ENCODE measurements at regions not wholly inside any gene's neighbourhood (a gene's known extent, or its start where the extent isn't known, plus 50 kb on each side); places are given as distances from the start of the nearest gene placed in this dataset.
"Not testable (repeated sequence)": the region's sequence is repeated elsewhere in the genome, so short reads cannot be mapped to it uniquely, and the experiment has no call there.

- no peak for DNase-seq
Observed at GRCh38 chr2:217622205-217623060, 380.4 kb downstream of the TNS1 start.

GRCh38 chr2:217621391-217621801, 381.4 kb downstream of the TNS1 start:
- DNase-seq: no peak

GRCh38 chr2:217618744-217619143, 384.1 kb downstream of the TNS1 start:
- no peak for DNase-seq

- DNase-seq: no peak
Observed at GRCh38 chr2:217617616-217618022, 385.2 kb downstream of the TNS1 start.

GRCh38 chr2:217616936-217617335, 385.9 kb downstream of the TNS1 start:
- no peak for DNase-seq

- no peak for DNase-seq
Observed at GRCh38 chr2:217615171-217615570, 387.6 kb downstream of the TNS1 start.

GRCh38 chr2:217614498-217614897, 388.3 kb downstream of the TNS1 start:
- DNase-seq: no peak

- no peak for DNase-seq
Observed at GRCh38 chr2:217614096-217614495, 388.7 kb downstream of the TNS1 start.

GRCh38 chr2:217612920-217613319, 389.9 kb downstream of the TNS1 start:
- no peak for DNase-seq

- no peak for DNase-seq
Observed at GRCh38 chr2:217612211-217612610, 390.6 kb downstream of the TNS1 start.

GRCh38 chr2:217611626-217612127, 391.1 kb downstream of the TNS1 start:
- DNase-seq: no peak

- DNase-seq: no peak
Observed at GRCh38 chr2:217611056-217611455, 391.7 kb downstream of the TNS1 start.

GRCh38 chr2:217610401-217610814, 392.4 kb downstream of the TNS1 start:
- no peak for DNase-seq

GRCh38 chr2:217609952-217610351, 392.8 kb downstream of the TNS1 start:
- DNase-seq: no peak

GRCh38 chr2:217606296-217606695, 396.5 kb downstream of the TNS1 start:
- DNase-seq: no peak

- DNase-seq: no peak
Observed at GRCh38 chr2:217604527-217605194, 398.1 kb downstream of the TNS1 start.

- DNase-seq: no peak
Observed at GRCh38 chr2:217601601-217602000, 401.2 kb downstream of the TNS1 start.

GRCh38 chr2:217599906-217600305, 402.9 kb downstream of the TNS1 start:
- DNase-seq: no peak

- no peak for DNase-seq
Observed at GRCh38 chr2:217597681-217598080, 405.1 kb downstream of the TNS1 start.

GRCh38 chr2:217597145-217597544, 405.6 kb downstream of the TNS1 start:
- no peak for DNase-seq

GRCh38 chr2:217593732-217594131, 409.1 kb downstream of the TNS1 start:
- no peak for DNase-seq

GRCh38 chr2:217588266-217588665, 414.5 kb downstream of the TNS1 start:
- no peak for DNase-seq

GRCh38 chr2:217585362-217585761, 417.4 kb downstream of the TNS1 start:
- no peak for DNase-seq

- not testable (repeated sequence) for DNase-seq
Observed at GRCh38 chr2:217580407-217580806, 422.4 kb downstream of the TNS1 start.
